ENCODE measurements at regions not wholly inside any gene's neighbourhood (a gene's known extent, or its start where the extent isn't known, plus 50 kb on each side); places are given as distances from the start of the nearest gene placed in this dataset.

DNA sequence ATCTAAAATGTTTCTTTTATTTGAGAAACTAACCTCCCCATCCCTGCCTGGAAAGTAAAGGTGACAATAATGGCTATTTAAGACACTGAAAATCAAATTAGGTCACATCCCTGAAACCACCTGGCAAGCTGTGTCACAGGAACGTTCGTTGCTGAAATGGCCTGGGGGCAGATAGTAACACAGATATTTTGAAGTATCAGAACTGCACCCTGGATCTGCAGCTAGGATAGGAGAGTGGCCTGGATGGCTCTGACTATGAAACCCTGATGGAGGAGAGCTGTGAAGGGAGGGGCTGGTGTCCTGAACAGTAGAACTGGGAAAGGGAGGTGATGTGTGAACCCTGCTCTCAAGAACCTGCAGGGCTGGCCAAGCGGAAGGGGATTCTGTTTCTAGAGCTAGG, 648.3 kb upstream of the CFAP20DC start:
- DNase-seq (ENCODE audit: low spot score), result no peak

DNA sequence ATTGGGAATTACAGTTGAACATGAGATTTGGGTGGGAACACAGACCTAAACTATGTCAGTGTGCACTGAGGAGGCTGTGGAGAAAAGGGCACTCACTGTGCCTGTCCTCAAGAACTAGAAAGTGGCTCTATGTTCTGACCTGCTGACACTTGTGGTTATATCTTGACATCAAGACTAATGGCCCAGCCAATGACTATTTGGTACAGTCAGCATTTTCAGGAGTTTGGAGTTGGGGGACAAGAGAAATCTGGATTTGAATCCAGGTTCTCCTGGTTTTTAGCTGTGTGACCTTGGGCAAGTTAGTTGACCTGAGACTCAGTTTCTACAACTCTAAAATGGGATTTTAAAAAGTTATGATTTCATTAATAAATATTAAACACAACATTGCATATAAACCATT, 647.0 kb upstream of the CFAP20DC start:
- DNase-seq (ENCODE audit: low spot score), result no peak

DNA sequence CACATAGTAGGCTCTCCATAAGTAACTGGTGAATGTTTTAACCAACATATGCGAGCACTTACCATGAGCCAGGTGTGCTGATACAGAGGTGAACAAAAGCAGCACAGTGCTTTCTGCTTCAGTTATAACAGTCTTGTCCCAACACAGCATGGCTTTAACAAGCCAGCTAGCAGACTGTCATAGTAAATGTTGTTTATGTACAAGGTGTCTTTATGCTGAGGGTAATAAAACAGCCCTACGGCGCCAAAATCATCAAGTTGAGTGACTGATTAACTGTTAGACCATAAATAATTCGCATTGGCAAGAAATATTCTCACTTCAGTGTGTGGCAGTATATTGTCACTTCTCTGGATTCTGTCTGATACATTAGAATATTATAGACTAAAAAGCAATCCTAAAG, 646.0 kb upstream of the CFAP20DC start:
- DNase-seq (ENCODE audit: low spot score), result no peak

DNA sequence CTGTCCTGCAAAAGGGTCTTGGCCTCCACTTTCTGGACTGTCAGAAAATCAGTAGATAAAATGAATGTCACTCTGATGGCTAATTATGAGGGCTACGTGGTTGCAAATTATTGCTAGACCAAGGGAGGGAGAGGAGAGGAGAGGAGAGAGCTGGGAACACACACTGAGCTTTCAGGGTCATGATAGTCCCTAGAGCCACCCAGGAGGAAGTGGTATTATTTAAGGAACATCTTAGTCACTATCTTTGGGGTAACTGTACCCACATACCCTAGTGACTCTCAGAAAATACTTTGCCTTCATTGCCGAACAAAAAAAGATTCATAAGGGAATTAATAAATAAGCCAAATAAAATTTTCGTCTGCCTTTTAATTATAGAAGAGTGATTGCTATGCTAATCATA, 642.3 kb upstream of the CFAP20DC start:
- no peak for DNase-seq (ENCODE audit: low spot score)

DNA sequence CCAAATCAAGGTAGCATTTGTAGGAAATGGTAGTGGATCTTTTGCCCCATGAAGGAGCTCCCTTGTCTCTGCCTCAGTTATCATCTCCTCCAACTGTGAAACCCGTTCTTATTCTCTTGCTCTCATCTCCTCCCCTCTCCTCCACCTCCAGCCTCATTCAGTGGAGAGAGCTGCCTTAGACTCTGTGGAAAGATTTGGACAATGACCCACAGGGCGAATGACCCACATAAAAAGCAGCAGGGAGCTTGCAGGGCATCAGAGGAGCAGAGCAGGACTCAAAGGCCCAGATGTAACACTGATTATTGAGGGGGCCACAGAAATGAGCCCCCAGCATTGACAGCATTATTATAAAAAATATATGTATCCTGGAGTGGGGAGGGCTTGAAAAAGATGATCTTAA, 641.1 kb upstream of the CFAP20DC start:
- DNase-seq (ENCODE audit: low spot score), result no peak

DNA sequence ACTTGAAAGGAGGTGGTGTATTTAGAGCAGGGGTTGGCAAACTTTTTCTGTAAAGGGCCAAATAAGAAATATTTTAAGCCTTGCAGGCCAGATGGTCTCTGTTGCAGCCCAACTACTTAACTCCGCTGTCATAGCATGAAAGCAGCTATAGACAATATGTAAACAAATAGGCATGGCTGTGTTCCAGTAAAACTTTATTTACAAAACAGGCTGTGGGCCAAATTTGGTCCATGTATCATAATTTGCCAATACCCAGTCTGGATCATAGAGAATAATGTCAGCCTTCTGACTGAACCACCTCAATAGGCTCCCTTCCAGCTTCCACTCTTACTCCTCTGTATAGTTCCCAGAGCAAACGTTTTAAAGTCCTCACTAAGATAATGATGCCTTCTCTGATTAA, 638.8 kb upstream of the CFAP20DC start:
- no peak for DNase-seq (ENCODE audit: low spot score)

DNA sequence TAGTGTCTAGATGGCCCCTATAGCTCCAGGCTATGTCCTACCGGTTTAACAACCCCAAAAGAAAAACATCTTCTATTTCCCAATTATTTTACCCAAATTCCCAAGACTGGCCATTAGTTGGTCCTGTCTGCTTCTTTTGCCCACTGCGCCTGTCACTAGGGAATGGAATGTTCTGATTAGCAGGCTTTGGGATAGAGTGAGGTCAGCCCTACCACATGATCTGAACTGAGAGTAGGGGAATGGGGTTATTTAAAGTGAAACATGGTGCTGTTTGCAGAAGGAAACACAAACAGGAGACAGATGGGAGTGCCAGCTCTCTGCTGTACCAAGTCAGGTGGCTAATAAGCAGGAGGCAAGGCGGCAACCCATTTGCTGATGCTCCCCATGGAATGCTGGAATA, 635.6 kb upstream of the CFAP20DC start:
- no peak for DNase-seq (ENCODE audit: low spot score)

DNA sequence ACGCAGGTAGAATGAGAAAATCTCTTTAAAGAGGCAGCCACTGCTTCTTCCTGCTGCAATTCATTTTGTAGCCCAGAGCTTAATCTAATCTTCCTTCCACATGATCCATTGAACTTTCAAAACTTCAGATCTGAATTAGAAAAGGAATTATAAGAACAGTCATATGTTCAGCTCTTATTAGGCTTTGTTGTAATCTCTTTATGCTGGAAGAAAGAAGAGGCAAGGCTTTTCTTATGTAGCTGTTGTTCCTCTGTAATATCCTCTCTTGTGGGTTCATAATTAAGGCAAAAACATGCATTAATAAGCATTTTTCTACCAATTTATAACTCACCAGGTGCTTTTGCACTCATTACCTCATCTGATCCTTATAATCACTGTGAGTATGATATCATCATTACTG, 634.9 kb upstream of the CFAP20DC start:
- no peak for DNase-seq (ENCODE audit: low spot score)

DNA sequence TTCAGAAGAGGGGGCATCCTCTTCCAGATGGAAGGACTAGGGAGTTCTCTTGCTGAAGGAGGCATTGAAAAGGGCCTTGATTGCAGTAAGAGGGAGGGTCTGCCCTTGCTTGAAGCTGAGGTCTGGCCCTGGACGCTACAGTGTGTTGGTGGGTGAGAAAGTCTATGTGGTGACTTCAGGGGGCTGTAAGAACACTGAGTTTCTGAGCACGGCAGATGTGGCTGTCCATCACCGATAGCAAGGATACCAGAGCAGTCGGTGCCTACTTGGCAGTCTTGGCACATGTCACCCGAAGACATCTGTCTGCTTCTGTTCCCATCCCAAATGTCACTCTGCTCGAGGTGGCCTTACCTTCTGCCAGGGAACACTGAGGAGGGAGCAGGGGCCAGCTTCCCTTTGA, 631.1 kb upstream of the CFAP20DC start:
- no peak for DNase-seq (ENCODE audit: low spot score)

DNA sequence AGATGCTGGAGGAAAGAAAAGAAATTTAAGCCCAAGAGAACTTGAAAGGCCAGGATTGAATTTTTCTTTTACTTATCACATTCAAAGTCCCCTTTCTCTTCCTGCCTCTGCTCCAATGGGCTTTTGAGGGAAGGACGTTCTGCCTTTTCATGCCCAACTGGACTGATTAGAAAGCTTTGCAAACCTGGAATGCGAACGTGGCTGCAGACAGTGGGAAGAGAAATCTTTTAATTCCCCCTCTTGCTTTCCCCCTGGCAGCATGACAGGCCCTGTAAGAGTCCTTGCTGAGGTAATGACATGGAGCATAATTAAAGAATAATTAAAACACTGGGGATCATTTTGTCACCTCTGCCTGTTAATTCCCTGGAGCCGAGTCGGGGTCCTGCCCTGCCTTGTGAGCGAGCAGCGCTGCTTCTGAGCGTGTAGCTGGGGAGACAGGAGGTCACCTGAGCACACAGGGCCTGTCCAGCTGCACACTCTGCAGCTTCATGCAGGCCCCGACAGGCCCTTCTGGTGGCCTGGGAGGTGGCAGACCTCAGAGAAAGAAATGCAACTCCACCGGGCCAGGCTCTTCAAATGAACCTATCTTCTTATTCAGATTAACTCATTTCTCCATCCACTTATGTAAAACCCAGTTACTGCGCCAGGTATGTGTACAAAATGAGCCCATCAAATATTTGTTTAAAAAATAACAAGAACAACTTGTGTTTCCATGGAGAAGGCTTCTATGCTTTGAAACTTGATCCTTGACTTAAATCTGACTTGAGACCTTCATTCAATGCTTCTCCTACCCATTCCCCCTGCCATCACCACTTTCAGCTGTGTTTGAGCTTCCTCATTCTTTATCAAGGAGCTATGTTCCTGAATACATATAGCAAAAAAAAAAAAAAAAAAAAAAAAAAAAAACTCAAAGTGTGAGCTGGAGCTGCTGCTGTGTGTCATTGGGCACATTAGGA, 628.2 kb upstream of the CFAP20DC start:
- DNase-seq (ENCODE audit: low spot score), result no peak

DNA sequence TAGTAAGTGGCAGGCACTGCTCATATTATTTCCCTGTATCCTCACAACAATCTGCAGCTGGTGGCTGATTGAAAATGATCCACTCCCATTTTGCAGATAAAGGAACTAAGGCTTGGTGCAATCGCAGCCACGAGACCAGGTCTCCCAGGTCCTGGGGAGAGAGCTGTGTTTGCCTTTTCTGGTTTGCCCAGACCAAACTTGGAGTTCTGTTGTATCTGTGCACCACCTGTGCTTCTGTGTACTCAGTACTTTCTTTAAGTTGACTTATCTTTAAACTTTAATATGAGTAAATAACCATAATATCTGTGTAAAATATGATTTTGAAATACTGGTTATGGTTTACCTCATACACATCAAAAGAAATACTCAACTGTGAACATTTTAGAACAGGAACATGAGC, 625.7 kb upstream of the CFAP20DC start:
- no peak for DNase-seq (ENCODE audit: low spot score)

DNA sequence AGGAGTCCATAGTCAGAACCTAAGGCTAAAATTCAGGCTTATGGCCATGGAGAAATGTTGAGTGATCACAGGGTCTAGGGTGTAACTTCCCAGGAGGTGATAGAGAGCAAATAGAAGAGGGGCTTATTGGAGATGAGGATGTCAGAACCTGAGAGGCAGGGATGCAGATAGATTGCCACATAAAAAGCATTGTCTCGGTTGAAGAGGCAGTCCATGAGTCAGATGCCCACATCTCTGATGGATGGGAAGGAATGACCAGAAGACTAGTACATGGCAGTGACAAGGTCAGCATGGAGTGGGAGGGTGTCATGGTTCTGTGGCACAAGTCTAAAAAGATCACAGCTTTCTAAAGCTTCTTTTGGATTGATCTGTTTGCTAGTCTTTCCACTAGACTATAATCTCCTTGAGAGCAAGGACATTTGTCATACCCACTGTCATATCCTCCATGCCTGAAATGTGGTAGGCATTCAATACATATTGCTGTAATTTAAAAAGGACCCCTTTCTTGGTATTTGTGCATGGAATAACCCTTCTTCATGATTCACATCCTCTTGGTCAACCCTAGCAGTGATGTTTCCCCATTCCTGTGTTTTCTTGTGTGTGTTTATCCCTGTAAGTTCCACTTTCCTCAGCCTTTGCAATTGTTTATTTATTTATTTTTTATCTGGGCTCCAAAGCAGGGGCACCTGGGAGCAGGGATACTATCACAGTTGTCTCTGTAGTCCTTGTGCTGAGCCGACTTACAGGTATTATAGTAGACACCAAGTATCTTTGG, 613.4 kb upstream of the CFAP20DC start:
- no peak for DNase-seq (ENCODE audit: low spot score)

DNA sequence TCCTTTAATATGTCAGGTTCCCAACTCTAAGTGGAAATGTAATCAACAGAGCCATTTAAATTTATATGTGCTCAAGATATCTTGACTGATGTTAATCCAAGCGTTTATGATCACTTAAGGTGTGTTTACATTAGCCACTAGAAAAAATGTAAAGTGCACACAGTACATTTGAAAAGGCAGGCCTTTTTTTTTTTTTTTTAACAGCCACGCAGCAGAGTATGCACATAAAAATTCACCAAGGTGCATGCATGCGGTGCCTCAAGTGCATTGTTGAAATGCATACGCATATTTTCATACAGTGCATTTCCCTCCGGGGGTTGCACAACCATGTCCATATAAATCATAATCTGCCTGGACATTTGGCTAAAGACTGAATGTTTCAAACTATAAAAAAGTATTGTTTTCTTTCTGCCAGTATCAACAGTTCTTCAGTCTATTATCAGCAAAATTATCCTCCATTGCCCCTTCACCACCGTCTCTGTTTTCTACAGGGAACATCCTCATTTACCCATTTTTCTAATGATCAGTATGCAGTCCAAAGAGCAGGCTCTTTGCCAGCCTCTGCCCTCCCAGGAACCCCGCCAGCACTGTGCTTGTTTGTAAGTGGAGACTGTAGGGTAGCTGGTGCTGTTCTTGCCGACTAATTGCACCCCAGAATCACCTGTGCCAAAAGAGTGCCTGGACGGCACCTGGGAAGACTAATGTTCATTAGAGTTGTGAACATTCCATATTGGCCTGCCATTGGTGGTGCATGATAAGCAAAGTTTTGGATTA, 611.2 kb upstream of the CFAP20DC start:
- no peak for DNase-seq (ENCODE audit: low spot score)

DNA sequence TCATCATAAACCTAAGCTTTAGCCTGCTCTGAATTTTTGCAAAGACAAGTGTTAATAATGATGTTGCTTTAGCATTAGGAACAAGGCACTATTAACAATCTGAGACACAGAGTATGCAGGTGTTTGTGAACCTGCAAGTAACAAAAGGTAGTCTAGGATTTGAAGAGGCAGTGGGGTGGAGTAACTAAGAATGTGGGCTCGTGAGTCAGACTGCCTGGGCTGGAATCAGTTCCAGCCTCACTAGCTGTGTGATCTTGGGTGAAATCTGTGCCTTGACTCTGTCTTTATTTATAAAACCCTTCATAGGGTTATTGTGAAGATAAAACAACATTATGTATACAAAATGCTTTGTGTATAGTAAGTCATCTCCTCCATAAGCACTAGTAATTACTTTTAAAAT, 610.6 kb upstream of the CFAP20DC start:
- peak; percentile 20 for DNase-seq (ENCODE audit: low spot score)

DNA sequence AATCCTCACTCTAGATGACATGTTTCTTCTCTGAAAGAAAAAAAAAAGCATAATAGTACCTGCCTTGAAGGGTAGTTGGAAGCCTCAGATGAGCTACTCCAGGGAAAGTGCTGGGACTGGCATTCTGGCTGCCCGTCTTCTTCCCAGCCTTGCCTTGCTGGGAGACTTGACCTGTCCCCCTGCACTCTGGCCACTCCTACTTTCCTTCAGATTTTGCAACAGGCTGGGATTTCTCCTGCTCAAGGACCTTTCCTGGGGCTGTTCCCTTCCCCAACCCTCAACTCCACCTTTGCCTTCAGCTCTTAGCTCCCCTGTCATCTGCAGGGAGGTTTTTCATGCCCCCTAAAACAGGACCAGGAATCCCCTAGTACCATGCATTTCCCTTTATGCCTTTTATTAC, 609.9 kb upstream of the CFAP20DC start:
- no peak for DNase-seq (ENCODE audit: low spot score)

DNA sequence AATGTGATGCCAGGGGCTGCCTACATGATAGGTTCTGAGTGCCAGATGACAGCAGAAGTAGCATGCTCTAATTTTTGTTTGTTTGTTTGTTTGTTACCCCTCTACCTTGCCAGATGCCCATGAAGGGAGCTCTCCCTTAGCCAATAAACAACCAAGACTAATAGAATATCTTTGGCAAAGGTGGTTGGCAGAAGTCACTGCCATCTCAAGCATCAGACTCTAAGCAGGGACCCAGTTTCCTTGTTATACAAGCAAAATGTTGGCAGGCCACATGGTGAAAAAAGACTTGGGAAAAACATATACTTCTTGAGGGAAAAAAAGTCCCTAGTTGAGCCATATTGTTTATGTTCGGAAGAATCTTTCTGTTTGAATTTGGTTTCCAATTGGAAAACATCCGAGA, 609.0 kb upstream of the CFAP20DC start:
- DNase-seq (ENCODE audit: low spot score), result no peak

DNA sequence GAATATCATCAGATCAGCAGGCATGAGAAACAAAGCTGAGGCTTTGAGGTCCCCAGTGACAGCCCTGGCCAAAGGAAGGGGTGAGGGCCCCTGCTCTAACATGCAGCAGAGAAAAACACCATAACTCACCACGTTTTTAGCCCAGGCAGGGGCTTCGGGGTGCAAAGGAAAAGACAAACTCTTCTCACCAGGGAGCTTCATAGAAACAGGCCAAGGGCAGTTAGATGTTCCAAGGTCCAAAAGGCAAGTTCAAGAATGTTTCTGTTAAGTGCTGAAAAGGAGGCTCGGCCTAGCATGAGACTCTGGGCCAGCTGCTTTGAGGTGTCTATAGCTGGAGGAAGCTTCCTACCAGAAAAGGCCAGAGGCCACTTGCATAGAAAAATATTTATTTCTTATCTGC, 608.4 kb upstream of the CFAP20DC start:
- DNase-seq (ENCODE audit: low spot score), result no peak

DNA sequence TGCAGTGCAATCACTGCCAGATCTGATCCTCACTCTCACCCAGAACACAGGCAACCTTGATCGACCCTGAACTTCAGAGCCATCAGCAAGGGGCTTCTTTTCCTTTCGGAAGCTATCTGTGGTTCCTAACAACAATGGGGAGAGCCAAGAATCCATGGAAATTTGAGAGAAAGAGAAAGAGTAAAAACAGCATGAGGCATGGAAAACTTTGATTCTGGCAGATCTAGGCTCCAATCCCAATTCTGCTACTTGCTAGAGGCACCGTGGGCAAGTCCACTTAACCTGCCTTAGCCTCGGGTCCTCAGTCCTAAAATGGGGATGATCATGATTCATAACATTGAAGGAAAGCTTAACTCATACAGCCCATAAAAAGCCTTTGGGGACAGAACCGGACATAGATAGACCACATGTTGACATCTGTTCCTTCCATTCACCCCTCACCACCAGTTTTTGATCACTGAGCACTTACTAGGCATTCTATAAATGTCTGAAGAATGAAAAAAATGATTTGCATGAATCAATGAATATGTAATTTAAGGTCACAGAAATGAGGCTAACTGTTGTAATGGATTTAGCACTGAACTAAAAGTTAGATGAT, 605.7 kb upstream of the CFAP20DC start:
- no peak for DNase-seq (ENCODE audit: low spot score)

DNA sequence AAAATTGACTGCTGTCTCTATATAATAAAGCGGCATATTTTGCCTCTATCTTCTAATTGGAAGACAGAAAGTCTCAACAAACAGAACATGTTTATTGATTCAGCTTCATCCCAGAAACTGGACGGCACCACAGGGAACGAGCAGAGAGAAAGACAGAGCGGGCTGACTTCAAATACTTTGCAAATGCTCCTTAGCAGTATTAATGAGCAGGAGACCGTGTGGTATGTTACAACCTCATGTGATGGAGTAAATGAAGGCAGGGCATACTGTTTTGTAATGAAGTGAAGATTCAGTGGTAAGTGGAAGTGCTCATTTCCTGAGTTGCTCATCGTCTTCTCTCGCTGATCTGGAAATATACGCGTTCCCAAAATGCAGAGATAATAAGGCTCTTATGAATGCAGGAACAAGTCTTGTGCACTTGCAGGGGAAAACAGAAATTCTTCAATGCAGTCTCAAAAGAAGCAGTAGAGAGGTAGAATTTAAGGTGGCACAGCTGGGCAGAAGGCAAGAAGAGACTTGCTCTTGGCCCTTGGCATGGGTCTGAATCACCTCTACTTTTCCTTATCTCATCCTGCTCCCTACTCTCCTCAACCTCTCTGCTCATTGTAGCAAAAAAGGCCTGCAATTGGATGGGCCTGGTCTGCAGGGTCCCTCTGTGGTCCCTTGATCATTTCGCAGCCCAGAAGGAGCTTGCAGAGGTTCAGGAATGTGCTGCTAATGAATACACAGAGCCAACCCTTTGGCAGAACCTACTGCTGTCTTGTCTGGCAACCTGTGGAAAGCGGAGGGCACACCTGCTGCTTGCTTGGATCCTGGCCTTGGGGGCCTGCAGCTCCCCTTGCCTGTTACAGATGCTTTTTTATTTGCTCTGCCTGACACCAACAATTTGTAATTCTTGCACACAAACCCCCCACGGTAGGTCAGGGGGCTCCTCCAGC, 604.9 kb upstream of the CFAP20DC start:
- no peak for DNase-seq (ENCODE audit: low spot score)

DNA sequence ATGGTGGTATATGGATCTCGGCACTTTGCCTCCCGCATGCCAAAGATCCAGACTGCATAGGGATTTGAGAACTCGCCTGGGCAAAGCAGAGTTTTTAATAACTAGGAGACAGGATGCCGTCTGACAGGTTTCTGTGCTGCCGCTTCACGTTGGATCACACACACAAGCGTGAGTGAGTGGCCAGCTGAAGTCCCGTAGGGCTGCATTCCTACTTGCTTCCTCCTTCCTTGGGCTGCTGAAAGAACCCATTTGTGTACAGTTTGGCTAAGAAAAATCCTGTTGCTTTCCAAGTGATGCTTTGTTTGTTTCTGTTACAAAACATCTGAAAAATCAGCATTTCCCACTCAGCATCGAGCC, 604.3 kb upstream of the CFAP20DC start:
- DNase-seq (ENCODE audit: low spot score), result no peak

All from kidney tubule cell (primary cell).